ENCODE measurements at regions not wholly inside any gene's neighbourhood (a gene's known extent, or its start where the extent isn't known, plus 50 kb on each side); places are given as distances from the start of the nearest gene placed in this dataset.

- 97% methylated on average over 6 of the region's 6 CpGs for WGBS, 2 donors
- DNase-seq, result no peak
- no peak for ATAC-seq (ENCODE audit: insufficient read depth, low FRiP score)
These were observed 99.0 kb upstream of the RANBP6 start for GRCh38 chr9:6114424-6114823.

GRCh38 chr9:6113819-6114218 is 98.4 kb upstream of the RANBP6 start:
- H3K36me3 ChIP-seq (ENCODE audit: control insufficient read depth in 4 of 4, insufficient read depth in 4 of 4, low read length in 4 of 4), result no peaks in the 10 kb centered on the region
- H3K27ac ChIP-seq (ENCODE audit: low read depth in 1 of 2, low read length in 1 of 2), result no peak overlapping the region
- H3K4me1 ChIP-seq (ENCODE audit: control insufficient read depth in 5 of 5, insufficient read depth in 5 of 5, low read length in 5 of 5), result peaks cover 0 to 3% (median 0%) of the 10 kb centered on the region in 5 donors
- peaks cover 0 to 3% (median 0%) of the 10 kb centered on the region in 4 donors for H3K9me3 ChIP-seq (ENCODE audit: control insufficient read depth in 4 of 4, insufficient read depth in 3 of 4, low read length in 3 of 4)
- H3K4me3 ChIP-seq, result no peak overlapping the region
- no peak for TF ChIP-seq CTCF (IDR thresholded peaks at IDR 0.05; ENCODE audit: control extremely low read depth, extremely low read depth)
- H3K9ac ChIP-seq (ENCODE audit: insufficient read depth in 1 of 2, low read length in 2 of 2), result no peak overlapping the region
- DNase-seq (no peak), ATAC-seq (ENCODE audit: insufficient read depth, low FRiP score) (no peak)
- no peaks in the 10 kb centered on the region for H3K27me3 ChIP-seq (ENCODE audit: control insufficient read depth in 3 of 3, insufficient read depth in 3 of 3, low read length in 2 of 3)
- 78 to 87% methylated on average over 6 of the region's 6 CpGs for WGBS, 2 donors

More at GRCh38 chr9:6114424-6114823, 99.0 kb upstream of the RANBP6 start:
- no peak overlapping the region for H3K4me3 ChIP-seq
- peaks cover 0 to 3% (median 0%) of the 10 kb centered on the region in 5 donors for H3K4me1 ChIP-seq (ENCODE audit: control insufficient read depth in 5 of 5, insufficient read depth in 5 of 5, low read length in 5 of 5)
- peaks cover 0 to 3% (median 0%) of the 10 kb centered on the region in 4 donors for H3K9me3 ChIP-seq (ENCODE audit: control insufficient read depth in 4 of 4, insufficient read depth in 3 of 4, low read length in 3 of 4)
- no peak overlapping the region for H3K9ac ChIP-seq (ENCODE audit: insufficient read depth in 1 of 2, low read length in 2 of 2)
- H3K27me3 ChIP-seq (ENCODE audit: control insufficient read depth in 3 of 3, insufficient read depth in 3 of 3, low read length in 2 of 3), result no peaks in the 10 kb centered on the region
- H3K36me3 ChIP-seq (ENCODE audit: control insufficient read depth in 4 of 4, insufficient read depth in 4 of 4, low read length in 4 of 4), result no peaks in the 10 kb centered on the region
- no peak overlapping the region for H3K27ac ChIP-seq (ENCODE audit: low read depth in 1 of 2, low read length in 1 of 2)
- TF ChIP-seq CTCF (IDR thresholded peaks at IDR 0.05; ENCODE audit: control extremely low read depth, extremely low read depth), result no peak

GRCh38 chr9:6113312-6113711 is 97.9 kb upstream of the RANBP6 start:
- WGBS, 2 donors, result 87 to 93% methylated on average over 5 of the region's 5 CpGs
- no peak overlapping the region for H3K27ac ChIP-seq (ENCODE audit: low read depth in 1 of 2, low read length in 1 of 2)
- no peak for TF ChIP-seq CTCF (IDR thresholded peaks at IDR 0.05; ENCODE audit: control extremely low read depth, extremely low read depth)
- peaks cover 0 to 3% (median 0%) of the 10 kb centered on the region in 5 donors for H3K4me1 ChIP-seq (ENCODE audit: control insufficient read depth in 5 of 5, insufficient read depth in 5 of 5, low read length in 5 of 5)
- H3K9ac ChIP-seq (ENCODE audit: insufficient read depth in 1 of 2, low read length in 2 of 2), result no peak overlapping the region
- H3K4me3 ChIP-seq, result no peak overlapping the region
- peaks cover 0 to 3% (median 0%) of the 10 kb centered on the region in 4 donors for H3K9me3 ChIP-seq (ENCODE audit: control insufficient read depth in 4 of 4, insufficient read depth in 3 of 4, low read length in 3 of 4)
- H3K36me3 ChIP-seq (ENCODE audit: control insufficient read depth in 4 of 4, insufficient read depth in 4 of 4, low read length in 4 of 4), result no peaks in the 10 kb centered on the region
- ATAC-seq (ENCODE audit: insufficient read depth, low FRiP score) (no peak), DNase-seq (no peak)
- no peaks in the 10 kb centered on the region for H3K27me3 ChIP-seq (ENCODE audit: control insufficient read depth in 3 of 3, insufficient read depth in 3 of 3, low read length in 2 of 3)

GRCh38 chr9:6109986-6110385 is 94.6 kb upstream of the RANBP6 start:
- ATAC-seq (ENCODE audit: insufficient read depth, low FRiP score), result no peak
- Histone ChIP-seq H3K9ac (ENCODE audit: insufficient read depth in 1 of 2, low read length in 2 of 2) (no peak overlapping the region), H3K4me1 (ENCODE audit: control insufficient read depth in 5 of 5, insufficient read depth in 5 of 5, low read length in 5 of 5) (peaks cover 0 to under 1% (median 0%) of the 10 kb centered on the region in 5 donors), H3K27ac (ENCODE audit: low read depth in 1 of 2, low read length in 1 of 2) (no peak overlapping the region), H3K9me3 (ENCODE audit: control insufficient read depth in 4 of 4, insufficient read depth in 3 of 4, low read length in 3 of 4) (peaks cover 0 to 3% (median 0%) of the 10 kb centered on the region in 4 donors), H3K4me3 (no peak overlapping the region), H3K27me3 (ENCODE audit: control insufficient read depth in 3 of 3, insufficient read depth in 3 of 3, low read length in 2 of 3) (no peaks in the 10 kb centered on the region), H3K36me3 (ENCODE audit: control insufficient read depth in 4 of 4, insufficient read depth in 4 of 4, low read length in 4 of 4) (no peaks in the 10 kb centered on the region)
- TF ChIP-seq CTCF (IDR thresholded peaks at IDR 0.05; ENCODE audit: control extremely low read depth, extremely low read depth), result no peak
- DNase-seq, result no peak
- WGBS, 2 donors, result 77 to 80% methylated on average over 2 of the region's 2 CpGs

All from lung (tissue), 11 donors.